Astrocyte (in vitro differentiated cells and primary cell): ENCODE measurements at regions not wholly inside any gene's neighbourhood (a gene's known extent, or its start where the extent isn't known, plus 50 kb on each side); places are given as distances from the start of the nearest gene placed in this dataset.
A peak's percentile ranks its signal among the peaks of the same experiment; 100 is the strongest.

Experiments used
- DNase-seq: peaks from one replicate; pipeline ENCODE4 v3.0.0-alpha.2; 2010; ENCODE audit warnings: low read depth
- FAIRE-seq: peaks from 2 replicates; lab custom pipeline; 2011; peaks lifted over from hg19 to GRCh38; lab: Jason Lieb, UNC
- H2AFZ ChIP-seq: 2 replicates; pipeline ENCODE4 v1.6.0; 2012; ENCODE audit warnings: low read depth, low read length, inconsistent platforms
- H3K27ac ChIP-seq: 2 replicates; pipeline ENCODE4 v1.5.1; 2011; ENCODE audit warnings: low read depth, low read length, inconsistent platforms
- H3K27me3 ChIP-seq: 2 replicates; pipeline ENCODE4 v1.6.0; 2011; ENCODE audit warnings: low read length, inconsistent platforms; ENCODE audit not compliant: insufficient read depth
- H3K36me3 ChIP-seq: 2 replicates; pipeline ENCODE4 v1.5.1; 2011; ENCODE audit warnings: low read length, inconsistent platforms; ENCODE audit not compliant: insufficient read depth
- H3K4me1 ChIP-seq: 2 replicates; pipeline ENCODE4 v1.5.1; 2011; ENCODE audit warnings: low read length, inconsistent platforms; ENCODE audit not compliant: insufficient read depth
- H3K4me2 ChIP-seq: 2 replicates; pipeline ENCODE4 v1.6.0; 2012; ENCODE audit warnings: low read length, inconsistent platforms
- H3K4me3 ChIP-seq: 2 replicates; pipeline ENCODE4 v1.5.1; 2011; ENCODE audit warnings: low read depth, mild to moderate bottlenecking, low read length, inconsistent platforms; ENCODE audit not compliant: insufficient read depth
- H3K79me2 ChIP-seq: 2 replicates; pipeline ENCODE4 v1.6.0; 2012; ENCODE audit warnings: mild to moderate bottlenecking, low read length, inconsistent platforms; ENCODE audit not compliant: insufficient read depth
- H3K9ac ChIP-seq: 2 replicates; pipeline ENCODE4 v1.6.0; 2012; ENCODE audit warnings: mild to moderate bottlenecking, low read length, inconsistent platforms
- H3K9me3 ChIP-seq: 2 replicates; pipeline ENCODE4 v1.5.1; 2012; ENCODE audit warnings: low read depth, mild to moderate bottlenecking, low read length, inconsistent platforms; ENCODE audit not compliant: insufficient read depth
- H4K20me1 ChIP-seq: 2 replicates; pipeline ENCODE4 v1.6.0; 2012; ENCODE audit warnings: low read length, inconsistent platforms; ENCODE audit not compliant: insufficient read depth
- H3K27ac Mint-ChIP-seq: one replicate; pipeline ENCODE4 v1.8.0; 2021; ENCODE audit warnings: mild to moderate bottlenecking, mixed read lengths; ENCODE audit not compliant: unreplicated experiment
- H3K27me3 Mint-ChIP-seq: one replicate; pipeline ENCODE4 v1.8.0; 2021; ENCODE audit warnings: low read depth, mixed read lengths; ENCODE audit not compliant: unreplicated experiment
- H3K36me3 Mint-ChIP-seq: one replicate; pipeline ENCODE4 v1.8.0; 2021; ENCODE audit warnings: low read depth, mixed read lengths; ENCODE audit not compliant: unreplicated experiment
- H3K4me1 Mint-ChIP-seq: one replicate; pipeline ENCODE4 v1.8.0; 2021; ENCODE audit warnings: low read depth, mixed read lengths; ENCODE audit not compliant: unreplicated experiment
- H3K4me3 Mint-ChIP-seq: one replicate; pipeline ENCODE4 v1.8.0; 2021; ENCODE audit warnings: mild to moderate bottlenecking, moderate library complexity, mixed read lengths; ENCODE audit not compliant: unreplicated experiment
- H3K9me3 Mint-ChIP-seq: one replicate; pipeline ENCODE4 v1.8.0; 2021; ENCODE audit warnings: mild to moderate bottlenecking, mixed read lengths; ENCODE audit not compliant: unreplicated experiment
- CTCF ChIP-seq: IDR thresholded peaks from 2 replicates; pipeline ENCODE4 v1.5.1; 2011; ENCODE audit warnings: low read depth, mild to moderate bottlenecking, inconsistent platforms, low read length, moderate library complexity; ENCODE audit not compliant: insufficient read depth
- EZH2 ChIP-seq: IDR thresholded peaks from 2 replicates; pipeline ENCODE4 v1.6.1; 2012; ENCODE audit warnings: mild to moderate bottlenecking, low read length, inconsistent platforms; ENCODE audit not compliant: insufficient read depth

- Mint-ChIP-seq H3K4me1 (peaks cover 37% of the 10 kb centered on the region), H3K27ac (no peak overlapping the region), H3K9me3 (peaks cover 4% of the 10 kb centered on the region), H3K4me3 (no peak overlapping the region), H3K27me3 (no peaks in the 10 kb centered on the region), H3K36me3 (peaks cover 3% of the 10 kb centered on the region)
- H3K27me3 ChIP-seq = no peaks in the 10 kb centered on the region
- H3K79me2 ChIP-seq = no peaks in the 10 kb centered on the region
- H3K4me1 ChIP-seq = peaks cover 28% of the 10 kb centered on the region
- TF ChIP-seq CTCF = no peak
- no peaks in the 10 kb centered on the region for H4K20me1 ChIP-seq
- peak overlapping the region; percentile 34 for H3K9ac ChIP-seq
- peak overlapping the region; percentile 28 for H3K4me2 ChIP-seq
- FAIRE-seq (peak; percentile 32), DNase-seq (peak; percentile 87)
- H3K36me3 ChIP-seq = no peaks in the 10 kb centered on the region
- peaks cover 7% of the 10 kb centered on the region for H3K9me3 ChIP-seq
- peak overlapping the region; percentile 35 for H3K27ac ChIP-seq
- peak overlapping the region; percentile 13 for H2AFZ ChIP-seq
- no peak overlapping the region for H3K4me3 ChIP-seq
Measured at GRCh38 chr6:110534731-110535492, 58.5 kb upstream of the SLC22A16 start.

- no peak overlapping the region for H3K4me3 Mint-ChIP-seq
- Histone ChIP-seq H3K27me3 (no peaks in the 10 kb centered on the region), H3K4me1 (peaks cover 46% of the 10 kb centered on the region), H4K20me1 (no peaks in the 10 kb centered on the region), H3K9me3 (no peaks in the 10 kb centered on the region), H2AFZ (no peak overlapping the region), H3K79me2 (no peaks in the 10 kb centered on the region), H3K4me2 (no peak overlapping the region), H3K27ac (no peak overlapping the region), H3K36me3 (no peaks in the 10 kb centered on the region), H3K4me3 (no peak overlapping the region), H3K9ac (no peak overlapping the region)
- peaks cover 4% of the 10 kb centered on the region for H3K9me3 Mint-ChIP-seq
- peaks cover 43% of the 10 kb centered on the region for H3K4me1 Mint-ChIP-seq
- DNase-seq (no peak), FAIRE-seq (no peak)
- peaks cover 3% of the 10 kb centered on the region for H3K36me3 Mint-ChIP-seq
- TF ChIP-seq CTCF (no peak), EZH2 (no peak)
- no peak overlapping the region for H3K27ac Mint-ChIP-seq
- no peaks in the 10 kb centered on the region for H3K27me3 Mint-ChIP-seq
Measured at GRCh38 chr6:110532431-110532830, 56.0 kb upstream of the SLC22A16 start.

GRCh38 chr6:110530671-110531070, 54.3 kb upstream of the SLC22A16 start:
- H3K27ac ChIP-seq = peak overlapping the region; percentile 79
- FAIRE-seq (no peak), DNase-seq (no peak)
- Mint-ChIP-seq H3K27me3 (no peaks in the 10 kb centered on the region), H3K27ac (no peak overlapping the region), H3K4me3 (no peak overlapping the region), H3K9me3 (peaks cover 4% of the 10 kb centered on the region), H3K4me1 (peaks cover 32% of the 10 kb centered on the region), H3K36me3 (peaks cover 3% of the 10 kb centered on the region)
- H4K20me1 ChIP-seq = no peaks in the 10 kb centered on the region
- no peak overlapping the region for H3K9ac ChIP-seq
- peak overlapping the region; percentile 59 for H3K4me2 ChIP-seq
- no peaks in the 10 kb centered on the region for H3K27me3 ChIP-seq
- no peaks in the 10 kb centered on the region for H3K36me3 ChIP-seq
- H3K4me1 ChIP-seq = peaks cover 37% of the 10 kb centered on the region
- H3K4me3 ChIP-seq = no peak overlapping the region
- no peak for TF ChIP-seq EZH2
- TF ChIP-seq CTCF = no peak
- H2AFZ ChIP-seq = no peak overlapping the region
- H3K9me3 ChIP-seq = no peaks in the 10 kb centered on the region
- H3K79me2 ChIP-seq = no peaks in the 10 kb centered on the region
